ENCODE measurements at regions not wholly inside any gene's neighbourhood (a gene's known extent, or its start where the extent isn't known, plus 50 kb on each side); places are given as distances from the start of the nearest gene placed in this dataset.

DNA sequence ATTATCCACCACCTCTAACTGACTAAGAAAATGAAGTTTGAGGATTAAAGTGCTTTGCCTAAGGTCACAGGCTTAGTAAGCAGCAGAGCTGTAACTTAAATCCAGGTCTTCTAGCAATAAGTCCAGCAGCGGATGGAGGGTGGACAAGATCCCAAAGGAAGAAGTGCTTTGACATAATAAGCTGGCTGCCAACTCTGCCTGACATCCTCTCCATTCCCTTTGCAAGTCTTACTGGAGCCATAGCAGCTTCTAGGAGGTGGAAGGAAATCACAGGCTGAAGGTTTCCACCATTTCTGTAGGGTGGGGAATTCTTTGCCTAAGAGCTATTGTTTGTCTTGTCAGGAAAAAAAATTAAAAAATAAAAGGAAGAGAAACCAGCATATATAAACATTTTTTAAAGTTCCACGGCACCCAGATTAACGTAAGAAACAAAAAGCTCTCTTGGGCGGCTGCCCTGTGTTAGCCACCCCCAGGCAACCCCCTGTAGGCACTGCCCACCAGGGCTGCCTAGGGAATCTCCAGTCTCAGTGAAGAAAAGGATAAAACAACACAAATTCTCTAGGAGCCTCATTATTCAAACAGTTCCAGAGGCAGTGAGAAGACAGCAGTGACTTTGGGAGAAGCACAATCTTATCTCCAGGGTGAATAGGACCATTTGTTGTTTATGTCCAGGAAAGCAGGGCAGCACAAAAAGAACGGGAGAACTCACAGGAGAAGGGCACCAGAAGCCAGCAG lies 380.8 kb upstream of the CADM1 start:
- CTCF ChIA-PET: no interaction called here
- TF ChIP-seq, protein P1, sequence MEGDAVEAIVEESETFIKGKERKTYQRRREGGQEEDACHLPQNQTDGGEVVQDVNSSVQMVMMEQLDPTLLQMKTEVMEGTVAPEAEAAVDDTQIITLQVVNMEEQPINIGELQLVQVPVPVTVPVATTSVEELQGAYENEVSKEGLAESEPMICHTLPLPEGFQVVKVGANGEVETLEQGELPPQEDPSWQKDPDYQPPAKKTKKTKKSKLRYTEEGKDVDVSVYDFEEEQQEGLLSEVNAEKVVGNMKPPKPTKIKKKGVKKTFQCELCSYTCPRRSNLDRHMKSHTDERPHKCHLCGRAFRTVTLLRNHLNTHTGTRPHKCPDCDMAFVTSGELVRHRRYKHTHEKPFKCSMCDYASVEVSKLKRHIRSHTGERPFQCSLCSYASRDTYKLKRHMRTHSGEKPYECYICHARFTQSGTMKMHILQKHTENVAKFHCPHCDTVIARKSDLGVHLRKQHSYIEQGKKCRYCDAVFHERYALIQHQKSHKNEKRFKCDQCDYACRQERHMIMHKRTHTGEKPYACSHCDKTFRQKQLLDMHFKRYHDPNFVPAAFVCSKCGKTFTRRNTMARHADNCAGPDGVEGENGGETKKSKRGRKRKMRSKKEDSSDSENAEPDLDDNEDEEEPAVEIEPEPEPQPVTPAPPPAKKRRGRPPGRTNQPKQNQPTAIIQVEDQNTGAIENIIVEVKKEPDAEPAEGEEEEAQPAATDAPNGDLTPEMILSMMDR (conservative IDR thresholded peaks at IDR 0.05; ENCODE audit: low read depth): no peak
- no peak overlapping the region for H3K27ac ChIP-seq
- POLR2A ChIA-PET (ENCODE audit: low non-redundant PET): no interaction called here
- DNase-seq (ENCODE audit: low spot score): no peak

DNA sequence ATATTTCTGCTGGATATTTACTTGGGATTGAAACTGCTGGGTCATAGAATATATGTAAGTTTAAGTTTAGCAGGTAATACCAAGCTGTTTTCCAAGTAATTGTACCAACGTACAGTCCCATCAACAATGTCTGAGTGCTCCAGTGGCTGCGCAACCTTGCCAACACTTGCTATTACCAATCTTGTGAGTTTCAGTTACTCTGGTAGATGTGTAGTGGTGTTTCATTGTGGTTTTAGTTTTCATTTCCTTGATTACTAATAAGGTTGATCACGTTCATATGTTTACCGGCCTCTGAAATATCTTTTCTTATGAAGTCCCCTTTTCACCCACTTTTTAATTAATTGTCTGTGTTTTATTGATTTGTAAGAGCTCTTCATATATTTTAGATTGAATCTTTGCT lies 370.6 kb upstream of the CADM1 start:
- no peak overlapping the region for H3K27ac ChIP-seq
- DNase-seq (ENCODE audit: low spot score): no peak
- TF ChIP-seq, protein P1 (conservative IDR thresholded peaks at IDR 0.05; ENCODE audit: low read depth): no peak
- ChIA-PET CTCF (interaction anchor here (0.5 kb wide), 1 partner anchor 128 kb away, joined by 4 read pairs; no protein-coding TSS in a partner anchor), POLR2A (ENCODE audit: low non-redundant PET) (no interaction called here)

DNA sequence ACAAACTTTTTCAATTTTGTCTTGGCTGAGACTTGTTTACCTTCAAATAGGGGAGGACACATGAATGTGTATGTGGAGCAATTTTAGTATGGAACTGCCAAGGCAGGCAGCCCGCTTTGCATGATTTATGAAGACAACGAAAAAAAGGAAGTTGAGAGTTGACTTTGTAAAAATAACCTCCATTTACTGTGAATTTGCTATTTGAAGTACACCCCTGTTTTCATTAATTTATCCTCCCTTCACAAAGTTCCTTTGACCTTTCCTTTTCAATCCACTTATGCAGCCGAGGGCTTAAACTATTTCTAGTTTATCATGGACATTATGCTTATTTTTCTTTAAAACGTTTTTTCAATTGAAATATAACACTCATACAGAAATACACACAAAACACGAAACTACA lies 369.6 kb upstream of the CADM1 start:
- H3K27ac ChIP-seq: no peak overlapping the region
- no peak for DNase-seq (ENCODE audit: low spot score)
- POLR2A ChIA-PET (ENCODE audit: low non-redundant PET): no interaction called here
- CTCF ChIA-PET: no interaction called here
- TF ChIP-seq, protein P1 (conservative IDR thresholded peaks at IDR 0.05; ENCODE audit: low read depth): no peak

DNA sequence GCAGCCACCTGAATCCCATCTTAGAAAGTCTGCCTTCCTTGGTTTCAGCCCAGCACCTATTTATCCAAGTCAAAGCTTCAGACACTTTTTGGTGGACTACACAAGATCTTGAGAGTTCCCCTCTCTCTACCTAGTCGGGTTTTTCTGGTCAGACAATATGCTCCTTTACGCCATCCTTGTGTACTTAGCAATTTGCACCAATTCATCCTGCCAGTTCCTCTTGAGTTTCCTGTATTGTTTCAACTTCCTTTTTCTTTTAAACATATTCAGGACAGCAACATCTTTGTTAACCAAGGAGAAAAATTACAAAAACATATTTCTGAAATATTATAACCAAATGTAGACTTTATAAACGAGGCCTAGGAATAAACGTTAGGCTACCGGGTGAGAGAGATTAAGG lies 368.2 kb upstream of the CADM1 start:
- CTCF ChIA-PET: no interaction called here

DNA sequence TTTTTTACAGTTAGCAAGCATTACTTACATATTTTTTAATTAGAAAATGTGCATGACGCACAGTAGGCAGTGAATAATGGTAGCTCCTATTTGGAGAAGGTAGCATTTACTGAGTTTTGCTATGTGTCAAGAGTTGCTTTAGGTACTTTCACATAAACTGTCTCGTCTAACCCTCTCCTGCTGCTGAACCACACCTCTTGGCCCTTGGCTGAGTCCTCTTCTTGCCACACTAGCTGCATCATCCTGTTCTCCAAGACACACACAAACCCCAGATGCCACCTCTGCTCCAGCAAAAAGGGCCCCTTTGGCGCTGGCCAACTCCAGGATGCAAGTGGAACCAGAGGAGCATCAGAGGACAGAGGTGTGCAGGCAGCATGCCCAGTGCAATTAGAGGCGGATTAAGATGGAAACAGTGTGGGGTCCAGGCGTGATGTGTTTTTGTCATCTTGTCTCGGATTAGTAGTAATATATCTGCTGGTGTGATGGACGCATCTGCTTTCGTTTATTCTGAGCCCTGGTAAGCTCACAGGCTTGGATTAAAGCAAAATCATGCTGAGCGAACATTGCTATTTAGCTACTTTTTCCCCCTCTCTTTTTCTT lies 367.0 kb upstream of the CADM1 start:
- ChIA-PET CTCF (no interaction called here), POLR2A (ENCODE audit: low non-redundant PET) (no interaction called here)
- TF ChIP-seq, protein P1 (conservative IDR thresholded peaks at IDR 0.05; ENCODE audit: low read depth): no peak
- DNase-seq (ENCODE audit: low spot score): no peak
- H3K27ac ChIP-seq: no peak overlapping the region

More for the DNA sequence above, 368.2 kb upstream of the CADM1 start:
- TF ChIP-seq, protein P1 (conservative IDR thresholded peaks at IDR 0.05; ENCODE audit: low read depth): no peak
- DNase-seq (ENCODE audit: low spot score): no peak
- H3K27ac ChIP-seq: no peak overlapping the region
- POLR2A ChIA-PET (ENCODE audit: low non-redundant PET): no interaction called here

DNA sequence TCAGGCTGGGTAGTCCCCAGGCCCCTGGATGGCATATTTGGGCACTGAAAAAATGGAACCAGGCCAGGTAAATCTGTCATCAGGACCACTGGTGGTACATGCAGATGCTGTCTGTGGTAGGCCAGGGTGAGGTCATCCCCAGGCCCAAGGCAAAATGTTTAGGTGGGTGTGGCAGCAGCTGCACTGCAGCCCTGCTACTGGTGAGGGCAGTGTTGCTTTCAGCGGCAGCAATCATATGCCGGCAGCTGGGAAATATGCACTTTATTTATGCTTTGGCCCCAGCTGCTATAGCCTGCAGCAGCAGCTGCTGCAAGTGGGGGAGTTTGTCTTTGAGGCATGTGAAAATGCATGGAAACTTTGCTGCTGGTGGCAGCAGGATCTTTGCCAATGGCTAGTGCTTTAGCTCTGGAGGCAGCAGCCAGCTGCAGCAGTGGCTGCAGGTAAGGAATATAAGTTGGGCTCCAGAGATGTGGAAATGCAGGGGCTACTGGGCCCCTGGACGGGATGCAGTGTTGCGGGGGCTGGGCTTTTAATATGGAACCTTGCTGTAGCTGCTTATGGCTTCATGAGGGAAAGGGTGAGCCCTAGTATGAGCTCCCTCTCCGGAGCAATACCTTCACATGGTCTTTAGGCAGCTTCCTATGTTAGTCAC lies 365.7 kb upstream of the CADM1 start:
- POLR2A ChIA-PET (ENCODE audit: low non-redundant PET): no interaction called here
- TF ChIP-seq, protein P1 (conservative IDR thresholded peaks at IDR 0.05; ENCODE audit: low read depth): no peak
- CTCF ChIA-PET: no interaction called here
- DNase-seq (ENCODE audit: low spot score): no peak
- H3K27ac ChIP-seq: no peak overlapping the region
